Neural progenitor cell (in vitro differentiated cells): ENCODE measurements at regions not wholly inside any gene's neighbourhood (a gene's known extent, or its start where the extent isn't known, plus 50 kb on each side); places are given as distances from the start of the nearest gene placed in this dataset.
"Not testable (repeated sequence)": the region's sequence is repeated elsewhere in the genome, so short reads cannot be mapped to it uniquely, and the experiment has no call there.

ENCODE experiments used
- CTCF ChIP-seq: fragments of 200-600 bp; sonication (generic); IDR thresholded peaks from 2 replicates; pipeline ENCODE4 v1.5.1; 2017; ENCODE audit warnings: antibody characterized with exemption, mild to moderate bottlenecking
- EZH2 ChIP-seq: fragments of 200-600 bp; sonication (generic); IDR thresholded peaks from 2 replicates; pipeline ENCODE4 v1.6.1; 2017; ENCODE audit warnings: antibody characterized with exemption, mild to moderate bottlenecking, moderate library complexity
- EZH2phosphoT487 ChIP-seq: fragments of 200-600 bp; sonication (generic); IDR thresholded peaks from 2 replicates; pipeline ENCODE4 v1.6.1; 2017; ENCODE audit warnings: antibody characterized with exemption

GRCh38 chr9:42385574-42386120, 202.2 kb downstream of the SPATA31A6 start:
- not testable (repeated sequence) for TF ChIP-seq EZH2, CTCF, EZH2phosphoT487
